ENCODE measurements at regions not wholly inside any gene's neighbourhood (a gene's known extent, or its start where the extent isn't known, plus 50 kb on each side); places are given as distances from the start of the nearest gene placed in this dataset.

GRCh38 chr18:11307716-11308115 is 158.3 kb upstream of the PIEZO2 start:
- 80 to 93% (median 88%) methylated on average over 2 of the region's 2 CpGs for WGBS, 4 donors
- ATAC-seq (no peak), DNase-seq (no peak)
- H3K36me3 ChIP-seq: no peaks in the 10 kb centered on the region
- peaks cover 0 to under 1% (median 0%) of the 10 kb centered on the region in 12 donors for H3K9me3 ChIP-seq
- H3K4me3 ChIP-seq: no peak overlapping the region
- no peak for TF ChIP-seq POLR2A (IDR thresholded peaks at IDR 0.05)
- TF ChIP-seq, protein P1, sequence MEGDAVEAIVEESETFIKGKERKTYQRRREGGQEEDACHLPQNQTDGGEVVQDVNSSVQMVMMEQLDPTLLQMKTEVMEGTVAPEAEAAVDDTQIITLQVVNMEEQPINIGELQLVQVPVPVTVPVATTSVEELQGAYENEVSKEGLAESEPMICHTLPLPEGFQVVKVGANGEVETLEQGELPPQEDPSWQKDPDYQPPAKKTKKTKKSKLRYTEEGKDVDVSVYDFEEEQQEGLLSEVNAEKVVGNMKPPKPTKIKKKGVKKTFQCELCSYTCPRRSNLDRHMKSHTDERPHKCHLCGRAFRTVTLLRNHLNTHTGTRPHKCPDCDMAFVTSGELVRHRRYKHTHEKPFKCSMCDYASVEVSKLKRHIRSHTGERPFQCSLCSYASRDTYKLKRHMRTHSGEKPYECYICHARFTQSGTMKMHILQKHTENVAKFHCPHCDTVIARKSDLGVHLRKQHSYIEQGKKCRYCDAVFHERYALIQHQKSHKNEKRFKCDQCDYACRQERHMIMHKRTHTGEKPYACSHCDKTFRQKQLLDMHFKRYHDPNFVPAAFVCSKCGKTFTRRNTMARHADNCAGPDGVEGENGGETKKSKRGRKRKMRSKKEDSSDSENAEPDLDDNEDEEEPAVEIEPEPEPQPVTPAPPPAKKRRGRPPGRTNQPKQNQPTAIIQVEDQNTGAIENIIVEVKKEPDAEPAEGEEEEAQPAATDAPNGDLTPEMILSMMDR (IDR thresholded peaks at IDR 0.05): no peak
- H3K27me3 ChIP-seq: no peaks in the 10 kb centered on the region
- no peak overlapping the region for H3K27ac ChIP-seq
- intact Hi-C loops (cut with DNase I): loop anchor here in 1 of 10 donors (5.0 kb wide), 1 partner anchor 80 kb away; no protein-coding TSS in a partner anchor
- H3K4me1 ChIP-seq: no peaks in the 10 kb centered on the region

DNA sequence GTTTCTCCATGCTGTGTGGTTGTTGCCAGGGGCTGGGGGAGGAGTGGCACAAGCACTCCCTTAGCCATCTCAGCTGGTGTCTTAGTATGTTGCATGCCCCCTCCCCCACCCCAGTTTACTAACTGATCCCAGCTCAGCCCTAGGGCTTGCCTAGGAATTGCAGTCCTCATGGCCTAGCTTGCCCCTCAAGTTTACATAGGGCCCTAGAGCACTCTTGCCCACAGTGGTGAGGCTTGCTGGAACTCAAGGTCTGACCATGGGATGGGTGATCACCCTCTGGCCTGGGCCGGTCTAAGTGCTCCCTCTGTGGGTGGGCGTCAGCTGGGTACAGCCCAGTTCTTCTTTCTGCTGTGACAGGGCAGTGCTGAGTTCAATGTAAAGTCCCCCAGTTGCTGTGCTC is 156.1 kb upstream of the PIEZO2 start:
- H3K36me3 ChIP-seq: no peaks in the 10 kb centered on the region
- no peak overlapping the region for H3K4me3 ChIP-seq
- ATAC-seq (no peak), DNase-seq (no peak)
- H3K27me3 ChIP-seq: no peaks in the 10 kb centered on the region
- TF ChIP-seq POLR2A (IDR thresholded peaks at IDR 0.05): no peak
- TF ChIP-seq, protein P1 (IDR thresholded peaks at IDR 0.05): no peak
- H3K27ac ChIP-seq: no peak overlapping the region
- peaks cover 0 to 20% (median 3%) of the 10 kb centered on the region in 12 donors for H3K9me3 ChIP-seq
- H3K4me1 ChIP-seq: no peaks in the 10 kb centered on the region
- intact Hi-C loops (cut with DNase I): loop anchor here in 1 of 10 donors (5.0 kb wide), 1 partner anchor 82 kb away; no protein-coding TSS in a partner anchor
- WGBS, 4 donors: 79 to 81% (median 80%) methylated on average over 2 of the region's 2 CpGs

- TF ChIP-seq POLR2A (IDR thresholded peaks at IDR 0.05): no peak
- TF ChIP-seq, protein P1 (IDR thresholded peaks at IDR 0.05): no peak
- no peaks in the 10 kb centered on the region for H3K36me3 ChIP-seq
- H3K27ac ChIP-seq: no peak overlapping the region
- H3K27me3 ChIP-seq: no peaks in the 10 kb centered on the region
- peaks cover 0 to 25% (median 3%) of the 10 kb centered on the region in 12 donors for H3K9me3 ChIP-seq
- no peaks in the 10 kb centered on the region for H3K4me1 ChIP-seq
- intact Hi-C loops (cut with DNase I): loop anchor here in 1 of 10 donors (5.0 kb wide), 1 partner anchor 82 kb away; no protein-coding TSS in a partner anchor
- DNase-seq (no peak), ATAC-seq (no peak)
- H3K4me3 ChIP-seq: no peak overlapping the region
- 75 to 89% (median 86%) methylated on average over 4 of the region's 4 CpGs for WGBS, 4 donors
These were observed 155.6 kb upstream of the PIEZO2 start for GRCh38 chr18:11304928-11305327.

DNA sequence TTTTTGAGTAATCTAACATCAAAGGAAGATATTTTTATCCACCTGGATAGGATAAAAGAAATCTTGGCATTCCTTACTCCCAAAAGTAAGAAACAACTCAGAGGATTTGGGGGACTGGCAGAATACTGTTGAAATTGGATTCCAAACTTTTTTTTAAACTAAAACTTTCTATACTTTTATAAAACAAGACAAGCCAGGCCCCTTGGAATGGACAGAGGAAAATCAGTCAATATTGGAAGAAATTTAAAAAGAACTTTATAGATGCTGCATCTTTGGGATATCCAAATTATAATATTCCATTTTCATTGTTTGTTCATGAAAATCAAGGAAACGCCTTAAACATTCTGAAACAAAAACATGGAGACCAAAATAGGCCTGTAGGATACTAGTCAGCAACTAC is 147.6 kb upstream of the PIEZO2 start:
- Histone ChIP-seq H3K9me3 (peaks cover 0 to 23% (median 6%) of the 10 kb centered on the region in 12 donors), H3K27me3 (no peaks in the 10 kb centered on the region), H3K36me3 (no peaks in the 10 kb centered on the region), H3K4me1 (no peaks in the 10 kb centered on the region), H3K27ac (no peak overlapping the region), H3K4me3 (no peak overlapping the region)
- DNase-seq (no peak), ATAC-seq (no peak)
- TF ChIP-seq, protein P1 (IDR thresholded peaks at IDR 0.05): no peak
- TF ChIP-seq POLR2A (IDR thresholded peaks at IDR 0.05): no peak
- 41 to 95% (median 72%) methylated on average over 1 of the region's 1 CpG for WGBS, 4 donors
- intact Hi-C loops (cut with DNase I): no loop called here
